ENCODE measurements at regions not wholly inside any gene's neighbourhood (a gene's known extent, or its start where the extent isn't known, plus 50 kb on each side); places are given as distances from the start of the nearest gene placed in this dataset.

DNA sequence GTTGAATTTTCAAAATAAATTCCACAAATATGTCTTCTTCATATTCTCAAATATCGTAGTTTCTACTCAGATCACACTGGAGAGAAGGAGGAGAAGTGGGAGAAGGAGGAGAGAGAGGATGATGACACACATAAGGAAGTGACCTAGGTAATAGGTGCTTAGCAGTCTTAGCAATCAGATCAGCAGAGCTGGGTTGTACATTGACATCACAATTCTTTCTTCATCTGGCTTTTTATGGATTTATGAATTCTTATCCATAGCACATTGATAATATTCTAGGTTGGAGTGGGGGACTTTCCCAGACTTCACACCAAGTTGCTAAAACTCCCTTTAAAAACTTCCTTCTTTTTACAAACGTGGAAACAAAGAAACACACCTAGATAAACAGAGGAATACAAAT, 86.9 kb downstream of the FGF9 start:
- DNase-seq (ENCODE audit: low read depth, low spot score) = no peak

DNA sequence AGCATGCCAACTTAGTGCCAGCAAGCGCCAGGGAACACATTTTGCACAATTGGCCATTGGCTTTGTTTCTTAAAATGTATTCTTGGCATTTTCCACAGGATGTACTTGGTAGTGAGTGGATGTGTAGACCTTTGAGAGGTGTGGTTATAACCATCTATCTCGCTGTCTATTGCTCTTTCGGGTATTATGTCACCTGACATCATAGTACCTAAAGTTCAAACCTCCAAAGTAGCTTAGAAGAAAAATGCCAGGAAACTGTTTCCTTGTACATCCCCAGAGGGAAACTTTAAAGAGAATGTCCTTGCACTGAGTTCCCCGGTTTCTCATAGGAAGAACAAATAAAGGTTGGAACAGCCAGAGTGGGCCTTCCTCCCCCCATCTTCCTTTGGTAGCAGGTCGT, 87.6 kb downstream of the FGF9 start:
- DNase-seq (ENCODE audit: low read depth, low spot score) = no peak

GRCh38 chr13:21759463-21759862, 88.6 kb downstream of the FGF9 start:
- DNase-seq (ENCODE audit: low read depth, low spot score) = no peak

- DNase-seq (ENCODE audit: low read depth, low spot score) = no peak
These were observed 89.0 kb downstream of the FGF9 start for GRCh38 chr13:21759911-21760310.

DNA sequence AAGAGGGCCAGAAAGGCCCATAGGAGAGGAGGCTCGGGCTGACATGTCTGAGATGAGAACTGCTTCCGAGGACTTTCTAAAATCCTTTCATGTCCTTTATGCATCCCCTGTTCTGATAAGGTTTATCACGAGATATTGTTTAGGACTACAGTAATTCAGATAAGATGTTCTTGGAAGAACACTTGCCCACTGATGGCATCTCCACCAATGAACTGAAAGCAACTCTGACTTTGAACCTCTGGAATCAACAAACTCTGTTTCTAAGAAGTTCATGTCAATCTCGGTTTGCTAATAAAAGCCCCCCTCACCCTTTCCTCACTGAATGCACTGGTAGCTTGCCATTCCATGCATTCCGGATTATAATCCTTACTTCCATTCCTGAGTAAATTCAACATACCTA, 90.9 kb downstream of the FGF9 start:
- DNase-seq (ENCODE audit: low read depth, low spot score) = no peak

GRCh38 chr13:21762512-21762911, 91.6 kb downstream of the FGF9 start:
- no peak for DNase-seq (ENCODE audit: low read depth, low spot score)

GRCh38 chr13:21767032-21767431, 96.2 kb downstream of the FGF9 start:
- no peak for DNase-seq (ENCODE audit: low read depth, low spot score)

DNA sequence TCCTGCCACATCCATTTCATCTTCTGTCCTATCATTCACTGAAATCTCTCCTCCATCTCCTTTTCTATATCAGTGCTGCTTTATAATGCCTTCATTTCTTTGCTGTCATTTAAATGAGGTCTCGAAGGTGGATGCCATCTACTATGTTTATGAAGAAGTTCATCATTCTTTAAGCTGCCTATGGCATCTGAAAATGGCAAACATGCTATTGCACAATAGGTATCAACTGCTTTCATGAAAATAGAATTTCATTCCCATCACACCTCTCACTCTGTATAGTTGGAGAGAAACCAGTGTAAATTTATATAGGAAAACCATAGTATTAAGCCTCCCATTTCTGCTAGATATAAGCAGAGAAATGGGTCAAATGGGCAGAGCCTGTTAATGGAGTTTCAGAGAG, 100.2 kb downstream of the FGF9 start:
- DNase-seq (ENCODE audit: low read depth, low spot score) = no peak

GRCh38 chr13:21777166-21777565, 106.3 kb downstream of the FGF9 start:
- no peak for DNase-seq (ENCODE audit: low read depth, low spot score)

DNA sequence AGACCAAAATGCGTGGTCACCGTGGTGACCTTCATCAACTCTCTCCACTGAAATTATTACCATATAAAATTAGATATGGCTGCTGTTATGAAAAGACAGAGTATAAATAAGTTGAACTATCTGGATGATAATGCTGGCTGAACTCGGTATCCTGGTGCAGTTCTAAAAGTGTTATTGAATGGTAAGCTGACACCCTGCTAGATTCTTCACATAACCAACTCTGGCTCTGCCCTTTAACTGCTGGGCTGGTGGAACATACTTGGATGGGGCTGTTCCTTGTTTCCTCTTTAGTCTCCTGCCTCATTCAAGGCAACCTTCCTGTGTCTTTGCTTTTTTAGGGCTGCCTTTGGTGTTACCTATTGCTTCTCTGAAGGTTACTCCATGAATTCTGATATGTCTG, 106.9 kb downstream of the FGF9 start:
- DNase-seq (ENCODE audit: low read depth, low spot score) = no peak

DNA sequence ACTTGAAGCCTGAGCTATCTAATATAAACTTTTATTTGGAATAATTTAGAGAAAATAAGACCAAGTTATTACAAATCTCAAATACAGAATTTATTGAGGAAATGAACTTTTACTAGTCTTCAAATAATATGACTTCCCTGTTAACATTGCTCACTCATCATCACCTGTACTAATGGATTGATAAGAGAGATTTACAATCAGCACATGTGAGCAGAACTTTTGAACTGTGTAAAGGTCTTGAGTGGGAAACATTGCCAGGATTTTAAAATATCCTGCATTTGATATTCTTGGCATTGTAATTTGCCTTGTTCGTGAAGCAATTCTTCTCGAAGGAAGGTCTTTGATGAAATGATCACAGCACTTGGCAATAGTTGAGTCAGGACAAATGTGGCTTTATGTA, 111.9 kb downstream of the FGF9 start:
- DNase-seq (ENCODE audit: low read depth, low spot score) = no peak

DNA sequence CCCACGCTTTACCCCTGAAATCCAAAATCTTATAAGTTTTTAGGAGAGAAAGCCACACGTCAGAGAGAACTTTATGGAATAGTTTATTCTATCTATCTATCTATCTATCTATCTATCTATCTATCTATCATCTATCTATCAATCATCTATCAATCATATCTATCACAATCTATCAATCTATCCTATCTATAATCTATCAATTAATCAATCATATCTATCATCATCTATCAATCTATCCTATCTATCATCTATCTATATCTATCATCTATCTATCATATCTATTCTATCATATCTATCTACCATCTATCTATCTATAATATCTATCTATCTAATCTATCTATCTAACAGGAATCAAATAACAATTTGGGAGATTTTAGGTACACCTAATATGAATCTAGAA, 115.1 kb downstream of the FGF9 start:
- no peak for DNase-seq (ENCODE audit: low read depth, low spot score)

GRCh38 chr13:21796066-21796465, 125.2 kb downstream of the FGF9 start:
- no peak for DNase-seq (ENCODE audit: low read depth, low spot score)

DNA sequence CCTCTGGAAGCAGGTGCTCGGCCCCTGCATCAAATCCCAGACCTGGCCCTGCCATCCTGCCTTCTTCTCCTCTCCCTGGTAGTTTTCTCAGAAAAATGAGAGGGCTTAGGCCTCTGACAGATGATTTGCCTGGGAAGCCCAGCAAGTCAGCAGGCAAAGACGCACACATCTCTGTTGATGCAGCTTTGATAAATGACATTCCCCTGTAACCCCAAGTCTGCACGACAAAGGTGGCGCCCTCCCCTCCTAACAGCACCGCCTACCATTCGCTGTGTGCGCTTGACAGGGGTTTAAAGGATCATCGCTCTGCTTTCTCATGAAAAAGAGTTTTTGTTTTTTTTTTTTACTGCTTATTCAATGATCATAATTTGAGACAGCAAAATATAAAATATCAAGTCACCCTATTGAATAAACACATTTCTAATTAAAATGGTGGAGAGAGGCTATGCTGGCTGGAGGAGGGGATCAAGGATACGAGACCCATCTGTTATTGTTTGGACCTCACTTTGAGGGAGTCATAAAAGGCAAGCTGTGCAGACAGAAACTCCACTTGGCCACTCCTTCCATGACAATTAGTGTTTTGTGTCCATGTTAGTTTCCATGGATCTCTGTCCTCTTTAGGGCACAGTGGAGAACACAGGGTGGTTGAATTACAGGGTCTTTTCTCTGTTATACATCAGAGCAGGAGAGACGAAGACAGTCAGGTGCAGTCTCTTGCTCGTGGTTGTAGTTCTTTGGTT, 126.1 kb downstream of the FGF9 start:
- DNase-seq (ENCODE audit: low read depth, low spot score) = no peak

- no peak for DNase-seq (ENCODE audit: low read depth, low spot score)
These were observed 126.9 kb downstream of the FGF9 start for GRCh38 chr13:21797736-21798135.

GRCh38 chr13:21798181-21798580, 127.3 kb downstream of the FGF9 start:
- DNase-seq (ENCODE audit: low read depth, low spot score) = no peak

DNA sequence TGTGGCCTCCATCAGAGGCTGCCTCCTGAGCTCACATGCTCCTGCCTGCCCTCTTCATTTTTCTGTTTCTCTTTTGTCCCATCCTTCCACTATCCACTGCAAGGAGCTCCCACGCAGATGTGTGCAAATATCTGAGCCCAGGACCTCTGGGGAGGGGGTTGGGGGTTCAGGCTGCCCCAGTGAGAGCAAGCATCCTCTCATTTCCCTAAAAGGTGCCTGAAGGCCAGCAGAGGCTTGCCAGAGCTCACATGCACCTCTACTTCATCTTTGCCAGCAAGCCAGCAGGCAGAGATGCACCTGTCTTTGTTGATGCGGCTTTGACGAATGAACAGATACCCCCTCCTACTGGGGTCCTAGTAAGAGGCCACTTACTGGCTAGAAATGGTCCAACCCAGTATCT, 128.8 kb downstream of the FGF9 start:
- DNase-seq (ENCODE audit: low read depth, low spot score) = no peak

DNA sequence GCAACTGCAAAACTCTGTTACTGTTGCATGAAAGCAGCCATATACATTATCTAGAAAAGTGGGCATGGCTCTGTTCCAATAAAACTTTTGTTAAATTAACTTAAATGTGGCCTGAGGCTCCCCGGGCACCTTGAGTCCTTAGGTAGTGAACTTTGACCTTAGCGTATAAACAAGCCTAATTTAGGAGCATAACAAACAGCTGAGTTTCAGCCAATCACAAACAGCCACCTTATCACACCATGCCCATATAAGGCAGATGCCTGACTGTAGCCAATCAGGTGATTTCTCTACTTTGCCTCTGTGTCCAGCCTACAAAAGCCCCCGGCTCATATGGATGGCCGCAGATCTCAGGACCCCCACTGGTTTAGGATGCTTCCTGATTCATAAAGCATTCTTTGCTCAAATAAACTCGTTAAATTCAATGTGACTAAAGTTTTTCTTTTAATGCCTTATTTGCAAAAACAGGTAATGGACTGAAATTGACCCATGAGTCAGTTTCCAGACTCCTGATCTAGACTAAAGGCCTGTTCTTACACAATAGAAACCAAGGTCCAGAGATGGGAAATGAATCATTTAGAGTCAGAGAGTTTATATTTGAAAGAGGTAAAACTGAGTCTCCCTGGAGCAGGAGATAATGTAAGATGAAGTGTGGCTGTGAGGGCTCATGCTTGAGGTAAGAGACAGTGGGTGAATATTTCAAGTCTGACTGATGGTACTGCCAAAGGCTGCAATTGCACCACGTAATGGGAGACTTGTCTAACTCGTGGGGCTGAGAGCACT, 130.2 kb downstream of the FGF9 start:
- DNase-seq (ENCODE audit: low read depth, low spot score) = no peak

GRCh38 chr13:21805733-21806132, 134.9 kb downstream of the FGF9 start:
- DNase-seq (ENCODE audit: low read depth, low spot score) = no peak

DNA sequence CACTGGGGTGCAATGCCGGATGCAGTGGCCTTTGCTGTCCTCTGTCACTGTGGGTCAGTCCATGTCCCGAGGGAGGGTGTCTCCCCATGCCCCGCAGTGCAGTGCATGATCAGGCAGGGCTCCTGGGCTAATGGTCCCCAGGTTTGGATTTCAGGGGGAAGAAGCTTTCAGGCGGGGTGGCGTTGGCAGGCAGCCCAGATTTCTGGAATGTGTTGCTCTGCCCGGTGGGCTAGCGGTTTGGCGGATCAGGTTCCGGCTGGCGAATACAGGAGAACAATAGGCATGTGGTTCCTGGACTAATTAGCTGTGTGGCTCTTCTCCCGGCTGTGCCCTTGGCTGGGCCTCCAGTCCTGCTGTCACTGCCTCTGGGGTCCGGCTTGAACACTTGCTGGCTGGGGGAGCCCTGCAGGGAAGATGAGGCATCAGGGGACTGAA, 141.3 kb downstream of the FGF9 start:
- no peak for DNase-seq (ENCODE audit: low read depth, low spot score)

DNA sequence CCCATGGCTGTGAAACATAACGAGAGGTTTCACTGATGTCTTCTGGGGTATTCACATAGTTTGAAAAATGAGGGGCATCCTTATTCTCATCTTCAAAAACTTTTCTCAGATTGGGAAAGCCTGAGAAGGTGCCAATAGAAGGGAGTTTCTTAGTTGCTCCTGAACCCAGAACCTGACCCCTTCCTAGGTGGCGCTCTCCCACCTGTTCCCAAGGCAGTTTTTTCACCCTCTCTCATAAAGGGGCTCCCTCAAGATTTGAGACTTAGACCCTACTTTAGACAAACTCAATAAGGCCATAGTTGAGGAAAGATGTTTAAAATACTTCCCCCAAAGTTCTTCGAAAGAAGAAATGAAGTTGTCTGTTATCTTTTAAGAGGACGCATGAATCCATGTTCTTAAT, 142.2 kb downstream of the FGF9 start:
- DNase-seq (ENCODE audit: low read depth, low spot score) = no peak

DNA sequence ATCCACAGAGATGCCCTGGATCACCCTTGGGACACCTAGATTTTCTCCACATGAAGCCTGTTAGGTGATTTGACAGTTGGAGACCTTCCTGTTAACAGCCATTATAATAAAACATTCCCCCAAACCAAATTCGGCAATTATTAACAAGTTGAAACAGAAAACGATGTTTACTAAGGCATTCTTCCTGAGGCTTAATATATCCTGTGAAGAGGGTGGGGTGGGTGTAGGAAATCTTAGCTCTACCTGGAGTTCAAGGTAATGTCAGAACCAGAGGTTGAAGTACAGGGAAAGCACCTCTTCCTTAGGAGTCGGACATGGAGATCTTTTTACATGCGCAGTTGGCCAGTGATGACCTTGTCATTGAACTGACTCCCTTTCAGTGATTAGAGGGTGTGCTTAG, 143.0 kb downstream of the FGF9 start:
- no peak for DNase-seq (ENCODE audit: low read depth, low spot score)

DNA sequence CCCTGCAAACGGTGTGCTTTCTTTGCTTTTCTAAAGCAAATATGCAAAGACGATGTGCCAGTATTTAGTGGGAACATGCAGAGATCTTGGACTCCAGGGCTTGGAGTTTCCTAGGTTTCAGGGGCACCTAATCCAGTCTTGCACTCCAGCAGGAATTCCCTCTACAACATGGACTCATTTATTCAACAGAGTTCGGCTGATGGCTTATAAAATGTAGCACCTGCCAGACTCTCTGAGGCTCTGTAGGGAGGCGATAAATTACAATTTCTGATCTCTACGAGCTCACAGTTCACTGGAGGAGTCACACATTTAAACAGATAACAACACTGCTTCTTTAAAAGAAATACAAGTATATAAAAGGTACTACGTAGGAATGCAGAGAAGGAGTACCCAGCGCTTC, 143.7 kb downstream of the FGF9 start:
- DNase-seq (ENCODE audit: low read depth, low spot score) = no peak

Data from pulmonary artery endothelial cell (primary cell).